ENCODE measurements at regions not wholly inside any gene's neighbourhood (a gene's known extent, or its start where the extent isn't known, plus 50 kb on each side); places are given as distances from the start of the nearest gene placed in this dataset.

DNA sequence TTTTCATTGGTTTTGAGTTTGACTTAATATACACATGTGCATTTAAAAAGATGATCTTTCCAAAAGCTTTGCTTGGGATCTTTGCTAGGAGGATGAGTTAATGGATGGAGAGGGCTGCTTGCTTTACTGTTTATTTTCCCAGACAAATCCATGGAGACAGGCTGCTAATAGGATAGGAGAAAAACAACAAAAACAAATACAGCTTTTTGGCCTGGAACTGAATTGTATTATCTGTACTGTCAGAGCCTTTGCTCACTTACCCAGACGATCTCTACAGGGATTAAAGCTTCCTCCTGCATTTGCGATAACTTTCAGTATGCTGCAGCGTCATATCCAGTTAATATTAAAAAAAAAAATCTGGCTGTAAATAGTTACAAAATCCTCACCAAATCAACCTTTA, 190.8 kb upstream of the NUDT6 start:
- Mint-ChIP-seq H3K27ac (no peak overlapping the region), H3K27me3 (ENCODE audit: low read depth in 3 of 3) (no peaks in the 10 kb centered on the region), H3K4me1 (no peaks in the 10 kb centered on the region), H3K4me3 (no peak overlapping the region), H3K36me3 (peaks cover 2 to 4% of the 10 kb centered on the region in 2 donors), H3K9me3 (peaks cover 5 to 21% (median 17%) of the 10 kb centered on the region in 7 donors)
- H4K20me1 ChIP-seq (ENCODE audit: insufficient read depth, low read length) = no peaks in the 10 kb centered on the region
- no peak for DNase-seq
- H3K4me3 ChIP-seq (replicated peaks in 1 of 3; ENCODE audit: low read depth in 2 of 3, low read length in 3 of 3) = no peak overlapping the region
- no peak overlapping the region for H3K9ac ChIP-seq (ENCODE audit: insufficient read depth, low read length, poor library complexity, severe bottlenecking)
- no peak overlapping the region for H2AFZ ChIP-seq (ENCODE audit: insufficient read depth, low read depth, low read length, poor library complexity, severe bottlenecking)
- H3K27ac ChIP-seq (ENCODE audit: low read depth in 1 of 2, low read length in 2 of 2) = no peak overlapping the region
- no peaks in the 10 kb centered on the region for H3K79me2 ChIP-seq (ENCODE audit: insufficient read depth, low read length)
- H3K36me3 ChIP-seq (replicated peaks in 1 of 2; ENCODE audit: control insufficient read depth in 1 of 2, insufficient read depth in 2 of 2, low read length in 2 of 2) = peaks cover 0 to 6% of the 10 kb centered on the region in 2 donors
- H3K27me3 ChIP-seq (ENCODE audit: control insufficient read depth in 2 of 2, insufficient read depth in 2 of 2, low read length in 2 of 2) = no peaks in the 10 kb centered on the region
- H3K4me1 ChIP-seq (ENCODE audit: control insufficient read depth in 1 of 2, insufficient read depth in 2 of 2, low read length in 2 of 2) = no peaks in the 10 kb centered on the region
- intact Hi-C loops (cut with micrococcal nuclease) = no loop called here
- H3K9me3 ChIP-seq (replicated peaks in 1 of 2; ENCODE audit: control insufficient read depth in 1 of 2, insufficient read depth in 1 of 2, low read length in 2 of 2) = peaks cover 6 to 21% of the 10 kb centered on the region in 2 donors
- no peak overlapping the region for H3K4me2 ChIP-seq (replicated peaks; ENCODE audit: extremely low read depth, low read length, poor library complexity, severe bottlenecking)
- TF ChIP-seq, protein P1, sequence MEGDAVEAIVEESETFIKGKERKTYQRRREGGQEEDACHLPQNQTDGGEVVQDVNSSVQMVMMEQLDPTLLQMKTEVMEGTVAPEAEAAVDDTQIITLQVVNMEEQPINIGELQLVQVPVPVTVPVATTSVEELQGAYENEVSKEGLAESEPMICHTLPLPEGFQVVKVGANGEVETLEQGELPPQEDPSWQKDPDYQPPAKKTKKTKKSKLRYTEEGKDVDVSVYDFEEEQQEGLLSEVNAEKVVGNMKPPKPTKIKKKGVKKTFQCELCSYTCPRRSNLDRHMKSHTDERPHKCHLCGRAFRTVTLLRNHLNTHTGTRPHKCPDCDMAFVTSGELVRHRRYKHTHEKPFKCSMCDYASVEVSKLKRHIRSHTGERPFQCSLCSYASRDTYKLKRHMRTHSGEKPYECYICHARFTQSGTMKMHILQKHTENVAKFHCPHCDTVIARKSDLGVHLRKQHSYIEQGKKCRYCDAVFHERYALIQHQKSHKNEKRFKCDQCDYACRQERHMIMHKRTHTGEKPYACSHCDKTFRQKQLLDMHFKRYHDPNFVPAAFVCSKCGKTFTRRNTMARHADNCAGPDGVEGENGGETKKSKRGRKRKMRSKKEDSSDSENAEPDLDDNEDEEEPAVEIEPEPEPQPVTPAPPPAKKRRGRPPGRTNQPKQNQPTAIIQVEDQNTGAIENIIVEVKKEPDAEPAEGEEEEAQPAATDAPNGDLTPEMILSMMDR (IDR thresholded peaks at IDR 0.05) = no peak
- no CpG with 5 or more reads among the region's 3 CpGs for WGBS (ENCODE audit: insufficient coverage)

DNA sequence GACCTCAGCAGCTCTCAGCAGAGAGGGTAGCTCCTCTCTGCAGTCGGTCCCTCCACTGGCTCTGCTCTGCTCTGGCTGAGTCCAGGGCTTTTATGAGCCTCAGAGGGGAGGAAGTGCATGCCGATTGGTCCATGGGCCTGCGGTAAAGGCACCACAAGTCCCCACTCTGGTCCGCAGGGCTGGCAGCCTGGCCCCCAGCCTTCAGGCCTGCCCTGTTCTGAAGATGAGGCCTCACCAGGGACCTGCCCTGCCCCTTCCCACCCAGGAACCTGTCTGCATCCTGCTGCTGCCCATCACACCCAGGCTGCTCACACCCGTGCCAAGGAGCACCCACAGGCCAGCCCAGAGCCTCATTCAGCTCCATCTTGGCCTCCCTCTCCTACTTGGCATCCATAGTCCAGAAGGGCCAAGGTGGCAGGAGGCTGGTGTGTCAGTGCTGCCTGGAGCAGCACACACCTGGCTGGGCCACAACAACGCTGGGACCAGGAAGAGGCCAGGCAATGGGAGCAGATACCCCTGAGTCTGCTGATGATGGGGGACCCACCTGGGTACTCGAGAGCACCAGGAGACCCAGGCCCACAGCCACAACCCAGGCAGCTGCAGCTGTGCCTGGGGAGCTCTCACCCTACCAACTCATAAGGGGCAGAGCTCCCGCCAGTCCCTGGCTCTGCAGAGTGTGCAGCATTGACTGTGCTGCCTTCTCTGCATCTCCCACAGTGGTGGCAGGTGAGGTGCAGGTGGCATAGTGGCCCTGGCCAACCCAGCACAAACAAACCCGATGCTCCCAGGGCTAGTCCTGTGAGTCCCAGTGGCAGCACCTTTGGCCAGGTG, 191.9 kb upstream of the NUDT6 start:
- Histone ChIP-seq H3K4me1 (ENCODE audit: control insufficient read depth in 1 of 2, insufficient read depth in 2 of 2, low read length in 2 of 2) (no peaks in the 10 kb centered on the region), H4K20me1 (ENCODE audit: insufficient read depth, low read length) (no peaks in the 10 kb centered on the region), H3K27me3 (ENCODE audit: control insufficient read depth in 2 of 2, insufficient read depth in 2 of 2, low read length in 2 of 2) (no peaks in the 10 kb centered on the region), H3K36me3 (replicated peaks in 1 of 2; ENCODE audit: control insufficient read depth in 1 of 2, insufficient read depth in 2 of 2, low read length in 2 of 2) (peaks cover 0 to 6% of the 10 kb centered on the region in 2 donors), H3K9me3 (replicated peaks in 1 of 2; ENCODE audit: control insufficient read depth in 1 of 2, insufficient read depth in 1 of 2, low read length in 2 of 2) (peaks cover 6 to 21% of the 10 kb centered on the region in 2 donors), H3K9ac (ENCODE audit: insufficient read depth, low read length, poor library complexity, severe bottlenecking) (no peak overlapping the region), H3K79me2 (ENCODE audit: insufficient read depth, low read length) (no peaks in the 10 kb centered on the region), H3K4me2 (replicated peaks; ENCODE audit: extremely low read depth, low read length, poor library complexity, severe bottlenecking) (no peak overlapping the region), H3K4me3 (replicated peaks in 1 of 3; ENCODE audit: low read depth in 2 of 3, low read length in 3 of 3) (no peak overlapping the region), H3K27ac (ENCODE audit: low read depth in 1 of 2, low read length in 2 of 2) (no peak overlapping the region), H2AFZ (ENCODE audit: insufficient read depth, low read depth, low read length, poor library complexity, severe bottlenecking) (no peak overlapping the region)
- DNase-seq = no peak
- Mint-ChIP-seq H3K9me3 (peaks cover 5 to 21% (median 17%) of the 10 kb centered on the region in 7 donors), H3K4me3 (no peak overlapping the region), H3K27me3 (ENCODE audit: low read depth in 3 of 3) (no peaks in the 10 kb centered on the region), H3K36me3 (peaks cover 2 to 4% of the 10 kb centered on the region in 2 donors), H3K4me1 (no peaks in the 10 kb centered on the region), H3K27ac (no peak overlapping the region)
- intact Hi-C loops (cut with micrococcal nuclease) = no loop called here
- 97% methylated on average over 7 of the region's 9 CpGs for WGBS (ENCODE audit: insufficient coverage)
- TF ChIP-seq, protein P1 (IDR thresholded peaks at IDR 0.05) = no peak
